ENCODE measurements at regions not wholly inside any gene's neighbourhood (a gene's known extent, or its start where the extent isn't known, plus 50 kb on each side); places are given as distances from the start of the nearest gene placed in this dataset.

DNA sequence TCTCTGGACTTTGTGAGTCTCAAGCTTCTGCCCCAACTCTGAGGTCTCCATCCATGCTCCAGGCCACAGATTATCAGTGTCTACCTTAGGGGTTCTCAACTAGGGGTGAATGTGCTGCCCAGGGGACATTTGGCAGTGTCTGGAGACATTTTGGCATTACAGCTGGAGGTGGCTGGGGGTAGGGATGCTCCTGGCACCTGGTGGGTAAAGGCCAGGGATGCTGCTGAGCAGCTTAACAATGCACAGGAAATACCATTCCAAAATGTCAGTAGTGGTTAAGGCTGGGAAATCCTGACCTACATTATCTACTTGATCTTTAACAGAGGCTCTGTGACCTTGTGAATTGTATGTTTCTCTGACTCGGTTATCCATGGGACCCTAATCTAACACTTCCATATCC, 67.3 kb upstream of the PALS2 start:
- Mint-ChIP-seq H3K27me3 (no peaks in the 10 kb centered on the region), H3K27ac (no peak overlapping the region), H3K4me1 (no peaks in the 10 kb centered on the region), H3K9me3 (ENCODE audit: low read depth) (no peaks in the 10 kb centered on the region), H3K36me3 (ENCODE audit: low read depth) (no peaks in the 10 kb centered on the region), H3K4me3 (no peak overlapping the region)
- POLR2A ChIA-PET = no interaction called here
- CTCF ChIA-PET = interaction anchor here (1.2 kb wide), 1 partner anchor 16 kb away, joined by 3 read pairs; no protein-coding TSS in a partner anchor
- ATAC-seq (no peak), DNase-seq (no peak)
- intact Hi-C loops (cut with DNase I, micrococcal nuclease) = no loop called here

DNA sequence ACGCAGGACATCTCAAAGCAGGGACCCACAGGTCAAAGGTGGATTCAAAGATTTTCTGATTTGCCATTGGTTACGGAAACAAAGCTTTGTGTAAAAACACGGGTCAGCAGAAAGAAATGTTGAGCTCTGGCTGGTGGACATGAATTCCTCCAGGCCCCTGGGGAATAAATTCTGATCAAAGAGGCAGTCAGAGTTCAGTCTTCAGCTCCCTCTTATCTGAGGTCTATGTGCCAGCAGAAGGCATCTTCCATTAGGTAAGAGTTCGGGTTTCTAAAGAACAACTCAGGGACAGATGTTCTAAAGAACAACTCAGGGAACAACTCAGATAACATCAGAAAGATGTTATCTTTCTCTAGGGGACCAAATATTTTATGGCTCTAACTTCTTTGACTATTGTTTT, 64.9 kb upstream of the PALS2 start:
- no peaks in the 10 kb centered on the region for H3K9me3 Mint-ChIP-seq (ENCODE audit: low read depth)

GRCh38 chr7:24510759-24511158, 62.5 kb upstream of the PALS2 start:
- Mint-ChIP-seq H3K4me3 (no peak overlapping the region), H3K9me3 (ENCODE audit: low read depth) (no peaks in the 10 kb centered on the region), H3K4me1 (no peaks in the 10 kb centered on the region), H3K27me3 (peaks cover 3% of the 10 kb centered on the region), H3K27ac (no peak overlapping the region), H3K36me3 (ENCODE audit: low read depth) (no peaks in the 10 kb centered on the region)
- intact Hi-C loops (cut with DNase I, micrococcal nuclease) = no loop called here
- DNase-seq (no peak), ATAC-seq (no peak)
- ChIA-PET POLR2A (no interaction called here), CTCF (interaction anchor here (0.6 kb wide), 1 partner anchor 13 kb away, joined by 3 read pairs; no protein-coding TSS in a partner anchor)

More for the DNA sequence above, 64.9 kb upstream of the PALS2 start:
- Mint-ChIP-seq H3K4me1 (no peaks in the 10 kb centered on the region), H3K27ac (no peak overlapping the region), H3K27me3 (no peaks in the 10 kb centered on the region), H3K4me3 (no peak overlapping the region), H3K36me3 (ENCODE audit: low read depth) (no peaks in the 10 kb centered on the region)
- DNase-seq (no peak), ATAC-seq (no peak)
- ChIA-PET POLR2A (no interaction called here), CTCF (interaction anchor here (1.6 kb wide), 1 partner anchor 15 kb away, joined by 3 read pairs; no protein-coding TSS in a partner anchor)
- intact Hi-C loops (cut with DNase I, micrococcal nuclease) = no loop called here

DNA sequence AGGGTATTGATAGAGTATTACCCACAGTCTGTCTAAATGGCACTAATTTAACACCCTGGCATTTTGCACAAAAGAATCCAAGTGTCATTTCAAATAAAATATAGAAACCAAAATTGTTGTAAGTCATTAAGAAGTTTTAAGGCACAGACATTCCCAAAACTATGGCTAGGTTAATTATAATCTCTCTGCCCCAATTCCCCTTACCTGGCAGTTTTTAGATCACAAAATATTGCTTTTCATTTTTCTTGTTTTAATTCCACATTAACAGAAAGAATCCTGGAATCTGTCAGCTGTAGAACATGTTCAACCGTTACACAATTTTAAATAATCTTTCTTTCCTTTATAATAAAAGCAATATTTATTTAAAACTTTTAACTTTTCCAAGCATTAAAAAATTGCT, 56.1 kb upstream of the PALS2 start:
- Mint-ChIP-seq H3K27me3 (peaks cover 20% of the 10 kb centered on the region), H3K9me3 (ENCODE audit: low read depth) (no peaks in the 10 kb centered on the region), H3K36me3 (ENCODE audit: low read depth) (no peaks in the 10 kb centered on the region), H3K4me3 (no peak overlapping the region), H3K27ac (no peak overlapping the region), H3K4me1 (no peaks in the 10 kb centered on the region)
- ChIA-PET POLR2A (no interaction called here), CTCF (no interaction called here)
- ATAC-seq = no peak
- intact Hi-C loops (cut with DNase I, micrococcal nuclease) = no loop called here
- DNase-seq = no peak

DNA sequence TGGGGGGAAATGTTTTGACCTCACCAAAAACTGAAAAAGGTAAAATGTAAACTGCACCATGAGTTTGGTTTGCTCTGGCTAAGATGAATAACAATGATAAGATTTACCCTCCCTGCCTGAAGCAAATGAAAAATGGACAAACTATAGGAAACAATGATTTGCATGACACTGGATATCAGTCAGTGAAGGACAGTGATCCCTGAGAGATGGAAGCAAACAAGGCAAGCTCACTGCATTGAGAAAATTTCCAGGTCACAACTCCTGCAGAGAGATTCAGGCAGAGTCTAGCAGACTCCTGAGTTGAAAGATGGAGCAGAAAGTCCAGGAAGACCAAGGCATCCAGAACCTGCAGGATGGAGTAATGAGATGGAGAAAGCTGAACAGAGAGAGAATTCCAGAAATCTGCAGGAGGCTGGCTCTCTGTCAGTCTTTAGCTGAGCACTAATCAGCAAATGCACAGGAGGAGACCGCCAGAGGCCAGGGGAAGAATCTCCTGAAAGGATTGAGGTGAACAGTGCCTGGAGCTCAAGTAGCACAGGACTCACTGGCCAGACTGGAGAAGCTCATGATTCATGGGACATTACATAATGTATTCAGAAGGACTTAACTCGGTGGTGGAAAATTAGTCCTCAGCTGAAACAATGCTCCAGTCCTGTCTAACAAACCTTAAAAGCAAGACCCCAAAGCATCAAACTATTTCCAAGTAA, 51.2 kb upstream of the PALS2 start:
- Mint-ChIP-seq H3K27me3 (peaks cover 21% of the 10 kb centered on the region), H3K4me3 (no peak overlapping the region), H3K9me3 (ENCODE audit: low read depth) (no peaks in the 10 kb centered on the region), H3K27ac (no peak overlapping the region), H3K36me3 (ENCODE audit: low read depth) (no peaks in the 10 kb centered on the region), H3K4me1 (no peaks in the 10 kb centered on the region)
- POLR2A ChIA-PET = interaction anchor here (0.7 kb wide), 1 partner anchor 177 kb away, joined by 4 read pairs; no protein-coding TSS in a partner anchor
- no peak for DNase-seq
- CTCF ChIA-PET = interaction anchor here (1.0 kb wide), 1 partner anchor 17 kb away, joined by 3 read pairs; no protein-coding TSS in a partner anchor
- intact Hi-C loops (cut with DNase I, micrococcal nuclease) = no loop called here
- ATAC-seq = no peak
